SU-DHL-6 (cell line): ENCODE measurements at regions not wholly inside any gene's neighbourhood (a gene's known extent, or its start where the extent isn't known, plus 50 kb on each side); places are given as distances from the start of the nearest gene placed in this dataset.

ENCODE experiments used
- H2AFZ ChIP-seq: fragments of 200-600 bp; sonication (generic); 2 replicates; pipeline ENCODE4 v1.6.1; 2014; ENCODE audit warnings: low read depth, mild to moderate bottlenecking, moderate library complexity, mixed read lengths, antibody characterized with exemption, low read length; ENCODE audit not compliant: severe bottlenecking
- H3F3A ChIP-seq: fragments of 200-600 bp; shearing (Covaris generic); 2 replicates; pipeline ENCODE4 v1.6.0; 2016; ENCODE audit warnings: antibody characterized with exemption, mild to moderate bottlenecking; ENCODE audit not compliant: insufficient read depth
- H3K27ac ChIP-seq: fragments of 200-600 bp; sonication (generic); 2 replicates; pipeline ENCODE4 v1.5.1; 2016; ENCODE audit warnings: low read depth, mild to moderate bottlenecking, low read length, moderate library complexity, mixed read lengths
- H3K27me3 ChIP-seq: fragments of 200-600 bp; sonication (generic), shearing (Covaris generic); 2 replicates; pipeline ENCODE4 v1.6.0; 2014; ENCODE audit warnings: mild to moderate bottlenecking, low read length
- H3K36me3 ChIP-seq: fragments of 200-600 bp; sonication (generic); 2 replicates; pipeline ENCODE4 v1.6.1; 2014; ENCODE audit warnings: mild to moderate bottlenecking, low read length, mixed read lengths
- H3K4me2 ChIP-seq: fragments of 300-600, 200-600 bp; shearing (Covaris generic), sonication (generic); 2 replicates; pipeline ENCODE4 v1.6.0; 2014; ENCODE audit warnings: low read length, low read depth, mild to moderate bottlenecking; ENCODE audit not compliant: poor library complexity, severe bottlenecking
- H3K4me3 ChIP-seq: fragments of 200-600 bp; sonication (generic); 2 replicates; pipeline ENCODE4 v1.5.1; 2014; ENCODE audit warnings: antibody characterized with exemption, low read length, mild to moderate bottlenecking, mixed read lengths; ENCODE audit not compliant: insufficient read depth, poor library complexity, severe bottlenecking
- H3K79me2 ChIP-seq: fragments of 200-600 bp; sonication (generic); 2 replicates; pipeline ENCODE4 v1.6.1; 2014; ENCODE audit warnings: mild to moderate bottlenecking, low read length, moderate library complexity; ENCODE audit not compliant: insufficient read depth
- H3K9ac ChIP-seq: fragments of 200-600 bp; sonication (generic); 2 replicates; pipeline ENCODE4 v1.7.0; 2014; ENCODE audit warnings: mild to moderate bottlenecking, low read length
- H3K9me2 ChIP-seq: fragments of 200-600 bp; sonication (generic); replicated peaks from 2 replicates; pipeline ENCODE4 v1.6.1; 2014; ENCODE audit warnings: low read length; ENCODE audit not compliant: insufficient read depth
- H3K9me3 ChIP-seq: fragments of 200-600 bp; sonication (generic); 2 replicates; pipeline ENCODE4 v1.6.1; 2014; ENCODE audit warnings: low read length, mixed read lengths; ENCODE audit not compliant: insufficient read depth
- H4K20me1 ChIP-seq: fragments of 200-600 bp; sonication (generic); 2 replicates; pipeline ENCODE4 v1.6.1; 2014; ENCODE audit warnings: low read depth, mild to moderate bottlenecking, antibody characterized with exemption, low read length, moderate library complexity, mixed read lengths
- EZH2phosphoT487 ChIP-seq: fragments of 200-600 bp; sonication (generic), shearing (Covaris generic); conservative IDR thresholded peaks from 2 replicates; pipeline ENCODE4 v1.6.1; 2018; ENCODE audit warnings: mild to moderate bottlenecking, antibody characterized with exemption, low read length, moderate library complexity, mixed read lengths
- TF ChIP-seq, protein P1 (sequence below): fragments of 200-600 bp; sonication (generic); IDR thresholded peaks from one replicate; pipeline ENCODE4 v1.5.1; 2017; ENCODE audit warnings: antibody characterized with exemption, mild to moderate bottlenecking, low read length, moderate library complexity; ENCODE audit not compliant: insufficient read depth, poor library complexity, severe bottlenecking

DNA sequence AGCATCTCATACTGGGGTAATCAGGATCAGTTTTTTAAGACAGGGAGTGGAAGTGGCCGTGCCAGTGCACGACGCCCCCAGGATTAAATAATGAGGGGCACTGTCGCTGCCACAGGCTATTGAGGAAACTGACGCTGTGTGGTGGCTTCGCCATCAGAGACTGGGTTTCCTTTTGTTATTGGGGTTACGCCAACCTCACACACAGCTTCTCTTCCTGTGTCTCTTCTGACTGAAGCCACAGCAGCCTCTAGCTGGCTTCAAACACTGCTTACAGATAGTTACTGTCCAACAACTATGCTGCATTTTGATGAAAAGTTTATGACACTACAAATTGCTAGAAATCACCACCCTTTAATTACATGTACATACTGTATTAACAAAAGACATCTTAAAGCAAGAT is 521.9 kb upstream of the SALL3 start:
- Histone ChIP-seq H3K27me3 (no peaks in the 10 kb centered on the region), H2AFZ (no peak overlapping the region), H3K79me2 (no peaks in the 10 kb centered on the region), H3K27ac (no peak overlapping the region), H3K4me2 (no peak overlapping the region), H4K20me1 (no peaks in the 10 kb centered on the region), H3F3A (no peaks in the 10 kb centered on the region), H3K9me2 (no peaks in the 10 kb centered on the region), H3K4me3 (no peak overlapping the region), H3K36me3 (no peaks in the 10 kb centered on the region), H3K9me3 (no peaks in the 10 kb centered on the region), H3K9ac (no peak overlapping the region)
- TF ChIP-seq, protein P1, sequence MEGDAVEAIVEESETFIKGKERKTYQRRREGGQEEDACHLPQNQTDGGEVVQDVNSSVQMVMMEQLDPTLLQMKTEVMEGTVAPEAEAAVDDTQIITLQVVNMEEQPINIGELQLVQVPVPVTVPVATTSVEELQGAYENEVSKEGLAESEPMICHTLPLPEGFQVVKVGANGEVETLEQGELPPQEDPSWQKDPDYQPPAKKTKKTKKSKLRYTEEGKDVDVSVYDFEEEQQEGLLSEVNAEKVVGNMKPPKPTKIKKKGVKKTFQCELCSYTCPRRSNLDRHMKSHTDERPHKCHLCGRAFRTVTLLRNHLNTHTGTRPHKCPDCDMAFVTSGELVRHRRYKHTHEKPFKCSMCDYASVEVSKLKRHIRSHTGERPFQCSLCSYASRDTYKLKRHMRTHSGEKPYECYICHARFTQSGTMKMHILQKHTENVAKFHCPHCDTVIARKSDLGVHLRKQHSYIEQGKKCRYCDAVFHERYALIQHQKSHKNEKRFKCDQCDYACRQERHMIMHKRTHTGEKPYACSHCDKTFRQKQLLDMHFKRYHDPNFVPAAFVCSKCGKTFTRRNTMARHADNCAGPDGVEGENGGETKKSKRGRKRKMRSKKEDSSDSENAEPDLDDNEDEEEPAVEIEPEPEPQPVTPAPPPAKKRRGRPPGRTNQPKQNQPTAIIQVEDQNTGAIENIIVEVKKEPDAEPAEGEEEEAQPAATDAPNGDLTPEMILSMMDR: no peak
- TF ChIP-seq EZH2phosphoT487: no peak

DNA sequence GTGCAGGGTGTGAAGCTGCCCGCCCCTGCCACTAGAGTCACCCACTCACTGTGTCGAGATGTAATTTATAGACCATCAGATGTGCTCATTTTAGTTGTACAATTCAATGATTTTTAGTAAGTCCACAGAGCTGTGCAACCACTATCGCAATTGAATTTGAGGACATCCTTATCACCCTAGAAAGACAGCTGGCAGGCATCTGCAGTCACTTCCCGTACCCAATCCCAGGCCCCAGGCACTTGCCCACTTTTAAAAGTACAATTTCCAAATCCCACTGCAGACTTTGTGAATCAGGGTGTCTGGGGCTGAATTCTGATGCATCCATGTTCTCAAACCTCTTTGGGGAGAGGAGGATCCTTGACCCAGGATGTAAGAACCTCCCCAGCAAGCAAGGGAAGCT is 521.3 kb upstream of the SALL3 start:
- Histone ChIP-seq H3K4me2 (no peak overlapping the region), H3K4me3 (no peak overlapping the region), H3K9ac (no peak overlapping the region), H3K9me2 (no peaks in the 10 kb centered on the region), H3K27me3 (no peaks in the 10 kb centered on the region), H4K20me1 (no peaks in the 10 kb centered on the region), H2AFZ (no peak overlapping the region), H3K9me3 (no peaks in the 10 kb centered on the region), H3K79me2 (no peaks in the 10 kb centered on the region), H3K27ac (no peak overlapping the region), H3F3A (no peaks in the 10 kb centered on the region), H3K36me3 (no peaks in the 10 kb centered on the region)
- TF ChIP-seq EZH2phosphoT487: no peak

DNA sequence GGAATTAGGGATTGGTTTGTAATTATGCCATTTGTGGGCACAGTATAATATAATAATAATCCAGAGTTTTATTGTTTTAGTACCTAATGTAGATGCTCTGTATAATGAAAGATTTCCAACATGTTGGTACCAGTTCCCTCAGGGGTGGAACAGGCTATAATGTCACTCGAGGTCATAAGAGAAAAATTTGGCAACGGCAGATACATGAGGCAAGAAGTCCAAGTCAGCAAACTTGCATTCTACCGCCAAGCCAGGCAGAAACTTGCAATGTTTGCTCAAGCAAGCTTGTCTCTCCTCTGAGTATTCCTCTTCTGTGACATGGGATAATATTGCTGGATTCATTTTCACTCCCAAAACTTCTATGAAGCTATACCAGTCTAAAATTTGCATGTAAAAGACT is 520.0 kb upstream of the SALL3 start:
- Histone ChIP-seq H3K79me2 (no peaks in the 10 kb centered on the region), H3K9me3 (0 out of 2 replicates have a peak, but pooled peaks cover 2% of the 10 kb centered on the region), H3F3A (no peaks in the 10 kb centered on the region), H3K4me2 (no peak overlapping the region), H2AFZ (no peak overlapping the region), H3K27me3 (no peaks in the 10 kb centered on the region), H3K36me3 (no peaks in the 10 kb centered on the region), H3K27ac (no peak overlapping the region), H3K9me2 (no peaks in the 10 kb centered on the region), H4K20me1 (no peaks in the 10 kb centered on the region), H3K4me3 (no peak overlapping the region), H3K9ac (no peak overlapping the region)
- no peak for TF ChIP-seq EZH2phosphoT487
- TF ChIP-seq, protein P1: no peak

DNA sequence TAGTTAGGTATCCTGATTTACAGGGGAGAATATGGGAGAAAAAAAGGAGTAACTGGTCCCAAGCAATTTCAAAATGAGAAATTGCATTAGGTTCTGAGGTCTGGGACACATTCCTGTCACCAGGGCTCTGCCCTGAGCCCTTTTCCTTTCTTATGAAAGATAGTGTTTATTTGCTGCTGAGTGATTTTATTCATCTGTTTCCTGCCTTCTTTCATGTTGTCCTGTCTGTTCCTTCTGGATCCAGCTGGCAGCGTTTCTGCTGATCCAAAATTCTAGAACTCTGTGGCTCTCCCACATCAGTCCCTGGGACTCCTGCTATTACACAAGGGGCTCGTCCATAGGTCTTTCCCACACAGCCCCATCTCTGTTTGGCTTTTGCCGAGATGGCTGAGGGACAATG is 519.1 kb upstream of the SALL3 start:
- no peaks in the 10 kb centered on the region for H3F3A ChIP-seq
- H3K4me2 ChIP-seq: no peak overlapping the region
- H4K20me1 ChIP-seq: no peaks in the 10 kb centered on the region
- H3K4me3 ChIP-seq: no peak overlapping the region
- no peaks in the 10 kb centered on the region for H3K9me2 ChIP-seq
- H3K9ac ChIP-seq: no peak overlapping the region
- H3K36me3 ChIP-seq: no peaks in the 10 kb centered on the region
- H3K9me3 ChIP-seq: 0 out of 2 replicates have a peak, but pooled peaks cover 4% of the 10 kb centered on the region
- no peaks in the 10 kb centered on the region for H3K27me3 ChIP-seq
- H3K79me2 ChIP-seq: no peaks in the 10 kb centered on the region
- H2AFZ ChIP-seq: no peak overlapping the region
- no peak overlapping the region for H3K27ac ChIP-seq
- TF ChIP-seq, protein P1: no peak
- TF ChIP-seq EZH2phosphoT487: no peak
